ENCODE measurements at regions not wholly inside any gene's neighbourhood (a gene's known extent, or its start where the extent isn't known, plus 50 kb on each side); places are given as distances from the start of the nearest gene placed in this dataset.

DNA sequence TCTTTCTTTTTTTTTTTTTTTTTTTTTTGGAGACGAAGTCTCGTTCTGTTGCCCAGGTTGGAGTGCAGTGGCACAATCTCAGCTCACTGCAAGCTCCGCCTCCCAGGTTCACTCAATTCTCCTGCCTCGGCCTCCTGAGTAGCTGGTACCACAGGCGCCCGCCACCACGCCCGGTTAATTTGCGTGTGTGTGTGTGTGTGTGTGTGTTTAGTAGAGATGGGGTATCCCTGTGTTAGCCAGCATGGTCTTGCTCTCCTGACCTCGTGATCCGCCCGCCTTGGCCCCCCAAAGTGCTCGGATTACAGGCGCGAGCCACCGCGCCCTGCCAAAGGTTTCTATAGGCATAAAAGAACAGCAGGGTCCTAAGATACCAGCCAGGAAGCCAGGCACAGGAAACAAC is 261.0 kb upstream of the CCDC54 start:
- DNase-seq (ENCODE audit: extremely low read depth, low read depth) = no peak
- TF ChIP-seq, protein P1, sequence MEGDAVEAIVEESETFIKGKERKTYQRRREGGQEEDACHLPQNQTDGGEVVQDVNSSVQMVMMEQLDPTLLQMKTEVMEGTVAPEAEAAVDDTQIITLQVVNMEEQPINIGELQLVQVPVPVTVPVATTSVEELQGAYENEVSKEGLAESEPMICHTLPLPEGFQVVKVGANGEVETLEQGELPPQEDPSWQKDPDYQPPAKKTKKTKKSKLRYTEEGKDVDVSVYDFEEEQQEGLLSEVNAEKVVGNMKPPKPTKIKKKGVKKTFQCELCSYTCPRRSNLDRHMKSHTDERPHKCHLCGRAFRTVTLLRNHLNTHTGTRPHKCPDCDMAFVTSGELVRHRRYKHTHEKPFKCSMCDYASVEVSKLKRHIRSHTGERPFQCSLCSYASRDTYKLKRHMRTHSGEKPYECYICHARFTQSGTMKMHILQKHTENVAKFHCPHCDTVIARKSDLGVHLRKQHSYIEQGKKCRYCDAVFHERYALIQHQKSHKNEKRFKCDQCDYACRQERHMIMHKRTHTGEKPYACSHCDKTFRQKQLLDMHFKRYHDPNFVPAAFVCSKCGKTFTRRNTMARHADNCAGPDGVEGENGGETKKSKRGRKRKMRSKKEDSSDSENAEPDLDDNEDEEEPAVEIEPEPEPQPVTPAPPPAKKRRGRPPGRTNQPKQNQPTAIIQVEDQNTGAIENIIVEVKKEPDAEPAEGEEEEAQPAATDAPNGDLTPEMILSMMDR (IDR thresholded peaks at IDR 0.05; ENCODE audit: low read depth, low read length) = no peak

DNA sequence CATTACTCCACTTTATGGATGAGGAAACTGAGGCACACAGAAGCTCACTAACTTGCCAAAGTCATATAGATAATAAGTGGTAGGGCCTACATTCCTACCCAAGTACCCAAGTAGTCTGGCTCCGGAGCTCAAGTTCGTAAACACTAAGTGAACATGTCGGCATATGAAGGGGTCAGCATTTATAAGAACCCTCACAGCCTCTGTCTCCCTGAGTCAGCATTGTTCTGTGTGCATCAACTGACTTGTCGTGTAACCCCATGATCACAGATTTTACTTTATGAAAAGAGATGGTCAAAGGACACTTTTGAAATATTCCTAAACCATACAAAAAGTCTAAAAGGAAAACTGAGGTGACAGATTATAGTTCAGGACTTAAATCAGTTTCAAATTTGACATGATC is 260.1 kb upstream of the CCDC54 start:
- no peak for DNase-seq (ENCODE audit: extremely low read depth, low read depth)
- TF ChIP-seq, protein P1 (IDR thresholded peaks at IDR 0.05; ENCODE audit: low read depth, low read length) = no peak

DNA sequence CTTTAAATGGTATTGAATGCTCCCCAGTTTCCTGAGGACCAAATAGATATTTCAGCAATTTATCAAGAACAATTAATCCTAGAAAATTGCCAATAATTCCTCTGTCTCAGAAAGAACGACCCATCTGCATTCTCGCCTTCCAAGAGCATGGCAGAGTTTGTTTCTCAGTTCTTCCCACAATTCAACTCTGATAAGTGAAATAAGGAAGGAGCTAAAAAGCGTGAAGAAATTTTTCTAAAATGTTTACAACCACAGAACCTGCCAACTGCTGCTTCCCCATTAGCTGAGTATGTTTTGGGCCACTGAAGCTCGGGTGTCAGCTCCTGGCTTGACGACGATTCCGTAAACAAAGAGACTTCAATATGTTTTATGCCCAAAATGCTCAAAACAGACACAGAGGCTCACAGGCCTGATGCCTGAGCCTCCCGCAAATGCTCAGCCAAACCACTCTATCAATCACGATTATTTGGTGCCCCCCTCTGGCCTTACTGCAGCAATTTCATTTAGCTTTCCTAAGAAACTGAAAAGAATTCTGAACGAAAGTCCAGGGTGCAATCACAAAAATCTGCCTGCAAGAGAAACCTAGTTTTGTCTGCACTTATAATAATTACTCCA is 259.2 kb upstream of the CCDC54 start:
- peak; percentile 52 for DNase-seq (ENCODE audit: extremely low read depth, low read depth)
- TF ChIP-seq, protein P1 (IDR thresholded peaks at IDR 0.05; ENCODE audit: low read depth, low read length) = peak; percentile 66

DNA sequence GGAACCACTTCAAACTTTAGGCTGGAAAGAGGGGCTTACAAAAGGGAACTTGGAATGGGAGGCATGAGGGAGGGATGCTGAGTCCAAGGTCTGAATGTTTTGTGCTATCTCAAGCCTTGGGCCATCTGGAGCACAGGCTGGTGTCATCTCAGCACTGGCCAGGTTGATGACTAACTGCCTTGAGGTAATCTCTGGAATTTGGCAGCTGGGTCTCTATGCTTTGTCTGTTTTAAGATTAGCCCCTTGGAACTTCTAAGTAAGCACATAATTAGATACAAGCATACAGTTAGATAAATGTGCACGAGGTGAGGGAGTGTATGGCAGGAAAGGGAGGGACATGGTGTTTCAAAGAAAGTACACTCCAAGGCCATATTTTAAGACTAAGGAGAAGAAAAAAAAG is 252.4 kb upstream of the CCDC54 start:
- no peak for DNase-seq (ENCODE audit: extremely low read depth, low read depth)
- TF ChIP-seq, protein P1 (IDR thresholded peaks at IDR 0.05; ENCODE audit: low read depth, low read length) = no peak

DNA sequence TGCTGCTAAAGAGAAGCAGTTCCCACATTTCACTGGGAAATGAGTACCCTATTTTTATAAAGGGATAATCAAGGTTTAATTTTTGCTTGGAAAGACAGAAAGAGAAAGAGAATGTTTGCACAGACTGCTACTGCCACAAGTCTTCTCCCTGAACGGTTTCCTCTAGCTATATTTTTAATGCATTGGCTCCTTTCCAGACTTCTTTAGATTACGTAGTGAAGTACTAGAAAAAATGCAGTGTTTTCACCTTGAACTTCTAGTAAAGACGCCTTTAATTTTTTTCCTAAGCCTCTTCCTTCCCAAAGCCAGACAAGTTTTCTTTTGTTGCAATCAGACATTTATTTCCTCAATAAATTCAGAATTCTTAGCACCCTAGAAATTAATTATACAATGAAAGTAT is 248.3 kb upstream of the CCDC54 start:
- TF ChIP-seq, protein P1 (IDR thresholded peaks at IDR 0.05; ENCODE audit: low read depth, low read length) = no peak
- no peak for DNase-seq (ENCODE audit: extremely low read depth, low read depth)

DNA sequence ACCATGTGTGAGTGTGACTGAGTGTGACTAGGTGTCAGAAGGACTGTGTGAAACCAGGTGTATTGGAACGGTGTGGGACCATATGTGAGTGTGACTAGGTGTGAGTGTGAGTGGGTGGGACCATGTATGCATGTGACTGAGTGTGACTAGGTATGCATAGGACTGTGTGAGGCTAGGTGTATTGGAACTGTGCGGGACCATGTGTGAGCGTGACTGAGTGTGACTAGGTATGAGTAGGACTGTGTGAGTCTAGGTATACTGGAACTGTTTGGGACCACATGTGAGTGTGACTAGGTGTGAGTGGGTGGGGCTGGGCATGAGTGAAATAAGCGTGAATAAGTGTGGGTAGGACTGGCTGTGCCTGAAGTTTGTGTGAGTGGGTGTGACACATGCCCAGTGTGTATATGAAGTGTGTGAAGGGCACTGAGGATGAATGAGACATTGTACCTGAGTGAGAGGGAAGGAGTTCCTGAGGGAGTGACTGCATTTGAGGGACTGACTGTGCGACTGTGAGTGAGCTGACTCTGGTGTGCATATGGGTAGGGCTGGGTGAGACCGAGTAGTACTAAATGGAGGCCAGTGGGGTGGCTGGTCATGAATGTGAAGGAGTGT is 247.0 kb upstream of the CCDC54 start:
- TF ChIP-seq, protein P1 (IDR thresholded peaks at IDR 0.05; ENCODE audit: low read depth, low read length) = no peak

DNA sequence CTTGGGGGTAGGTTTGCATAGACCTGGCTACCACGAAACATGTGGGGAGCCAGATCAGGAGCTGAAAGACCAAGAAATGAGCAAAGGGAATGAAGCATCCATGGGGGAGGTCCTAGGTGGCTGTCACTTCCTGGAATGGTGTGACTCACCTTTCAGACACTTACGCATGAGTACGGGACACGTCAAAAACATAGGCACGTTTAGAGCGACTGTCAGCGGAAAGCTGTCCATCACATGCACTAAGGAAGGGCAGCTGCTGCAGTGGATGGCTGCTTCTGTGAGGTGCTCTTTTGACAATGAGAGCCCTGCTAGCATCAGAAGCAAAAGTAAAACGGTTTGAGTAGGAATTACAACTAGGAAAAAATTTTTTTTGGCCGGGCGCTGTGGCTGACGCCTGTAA is 244.6 kb upstream of the CCDC54 start:
- TF ChIP-seq, protein P1 (IDR thresholded peaks at IDR 0.05; ENCODE audit: low read depth, low read length) = no peak
- no peak for DNase-seq (ENCODE audit: extremely low read depth, low read depth)

More for the DNA sequence above, 247.0 kb upstream of the CCDC54 start:
- no peak for DNase-seq (ENCODE audit: extremely low read depth, low read depth)
